ENCODE measurements at regions not wholly inside any gene's neighbourhood (a gene's known extent, or its start where the extent isn't known, plus 50 kb on each side); places are given as distances from the start of the nearest gene placed in this dataset.

DNA sequence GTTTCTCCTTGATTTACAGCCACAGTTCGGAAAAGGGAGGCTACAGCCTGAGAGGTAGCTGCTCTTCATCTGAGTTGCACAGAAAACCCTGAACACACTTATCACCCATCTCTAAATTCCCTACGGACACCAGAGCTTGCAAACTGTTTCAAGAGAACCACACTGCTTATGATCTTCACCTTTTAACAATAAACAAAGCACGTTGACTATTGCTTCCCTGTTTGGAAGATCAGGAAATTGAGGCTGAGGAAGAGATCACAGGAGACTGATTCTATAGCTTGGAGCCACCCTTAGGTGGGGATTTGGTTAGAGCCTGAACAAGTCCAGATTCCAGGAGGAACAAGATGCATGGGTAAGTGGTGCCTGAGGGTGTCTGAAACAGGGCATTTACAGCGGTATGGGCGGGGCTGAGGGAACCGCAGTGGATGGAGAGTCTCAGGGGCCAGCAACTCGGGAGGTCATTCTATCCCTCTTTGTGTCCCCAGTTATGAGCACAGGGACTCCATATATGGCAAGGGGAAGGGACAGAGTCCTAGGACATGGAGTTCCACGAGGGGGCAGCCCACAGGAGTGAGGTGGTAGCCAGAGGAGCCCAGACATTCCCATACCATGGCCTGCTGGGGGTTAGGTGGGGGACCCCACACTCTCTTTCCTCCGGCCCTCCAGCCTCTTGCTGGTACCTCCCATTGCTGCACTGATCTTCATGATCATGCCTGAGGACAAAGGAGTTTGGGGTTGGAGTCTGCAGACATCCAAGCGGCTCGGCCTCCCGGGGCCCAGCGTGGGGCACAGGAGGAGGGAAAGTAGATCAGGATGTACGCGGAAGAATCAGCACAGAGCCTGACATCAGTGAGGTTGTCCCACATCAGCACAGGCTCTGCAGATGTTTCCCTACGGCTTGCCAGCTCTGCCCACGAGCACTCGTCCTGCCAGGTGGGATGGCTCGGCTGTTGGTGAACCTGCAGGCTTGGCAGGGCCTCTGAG, 162.3 kb upstream of the ZNF536 start:
- H4K20me1 ChIP-seq (replicated peaks; ENCODE audit: control insufficient read depth, insufficient read depth, low read length) = no peaks in the 10 kb centered on the region
- BruUV-seq (replicated peaks) = no TSS peak
- ChIA-PET CTCF (ENCODE audit: low intra/inter-chr PET ratio) (interaction anchor here (0.6 kb wide), 1 partner anchor 139 kb away, joined by 6 read pairs; no protein-coding TSS in a partner anchor), POLR2A (no interaction called here)
- H3K4me2 ChIP-seq (ENCODE audit: insufficient read depth, low read length) = no peak overlapping the region
- H3K4me3 ChIP-seq = no peak overlapping the region
- H3K9ac ChIP-seq (ENCODE audit: insufficient read depth in 1 of 2, low read depth in 2 of 2, low read length in 2 of 2) = no peak overlapping the region; a peak in 1 of 4 replicates
- H3K9me1 ChIP-seq (ENCODE audit: control insufficient read depth, insufficient read depth, low read length) = no peaks in the 10 kb centered on the region
- H3K36me3 ChIP-seq (ENCODE audit: control insufficient read depth, insufficient read depth, low read length) = no peaks in the 10 kb centered on the region
- H3K27ac ChIP-seq (ENCODE audit: extremely low read depth, low read depth, low read length) = no peak overlapping the region
- DNase-seq (ENCODE audit: extremely low read depth in 1 of 4, low spot score in 3 of 4) (no peak), FAIRE-seq (no peak), ATAC-seq (peak; percentile 79)
- H3K79me2 ChIP-seq (ENCODE audit: control insufficient read depth, insufficient read depth, low read length) = no peaks in the 10 kb centered on the region
- no peaks in the 10 kb centered on the region for H3K4me1 ChIP-seq (replicated peaks in 1 of 2; ENCODE audit: control insufficient read depth in 2 of 2, insufficient read depth in 2 of 2, low read length in 2 of 2)
- H3K9me3 ChIP-seq (replicated peaks; ENCODE audit: control insufficient read depth, insufficient read depth, low read depth, low read length) = no peaks in the 10 kb centered on the region
- H2AFZ ChIP-seq (ENCODE audit: low read depth, low read length) = no peak overlapping the region
- in situ Hi-C loops (cut with MboI) (no loop called here), intact Hi-C loops (cut with micrococcal nuclease) (no loop called here)
- no peak for TF ChIP-seq TEAD1 (CRISPR knock-in tag; IDR thresholded peaks at IDR 0.05)
- no peak for TF ChIP-seq CBX3 (IDR thresholded peaks at IDR 0.05; ENCODE audit: borderline replicate concordance in 1 of 2, low read length in 2 of 2)
- no peak for TF ChIP-seq ZNF584 (CRISPR knock-in tag; IDR thresholded peaks at IDR 0.05; ENCODE audit: low read depth)
- TF ChIP-seq CREB1 (IDR thresholded peaks at IDR 0.05) = no peak
- TF ChIP-seq CREB1 (CRISPR knock-in tag; IDR thresholded peaks at IDR 0.05) = no peak
- TF ChIP-seq NFATC3 (IDR thresholded peaks at IDR 0.05) = no peak
- no peak for TF ChIP-seq ELF2 (CRISPR knock-in tag; IDR thresholded peaks at IDR 0.05)
- TF ChIP-seq KLF10 (CRISPR knock-in tag; IDR thresholded peaks at IDR 0.05) = no peak
- TF ChIP-seq ZC3H4 (CRISPR knock-in tag; IDR thresholded peaks at IDR 0.05; ENCODE audit: borderline replicate concordance) = no peak
- no peak for TF ChIP-seq HOXB6 (CRISPR knock-in tag; IDR thresholded peaks at IDR 0.05; ENCODE audit: borderline replicate concordance)
- no peak for TF ChIP-seq CBX2 (IDR thresholded peaks at IDR 0.05; ENCODE audit: insufficient read depth, low read length, poor library complexity, severe bottlenecking)
- TF ChIP-seq, protein P1, sequence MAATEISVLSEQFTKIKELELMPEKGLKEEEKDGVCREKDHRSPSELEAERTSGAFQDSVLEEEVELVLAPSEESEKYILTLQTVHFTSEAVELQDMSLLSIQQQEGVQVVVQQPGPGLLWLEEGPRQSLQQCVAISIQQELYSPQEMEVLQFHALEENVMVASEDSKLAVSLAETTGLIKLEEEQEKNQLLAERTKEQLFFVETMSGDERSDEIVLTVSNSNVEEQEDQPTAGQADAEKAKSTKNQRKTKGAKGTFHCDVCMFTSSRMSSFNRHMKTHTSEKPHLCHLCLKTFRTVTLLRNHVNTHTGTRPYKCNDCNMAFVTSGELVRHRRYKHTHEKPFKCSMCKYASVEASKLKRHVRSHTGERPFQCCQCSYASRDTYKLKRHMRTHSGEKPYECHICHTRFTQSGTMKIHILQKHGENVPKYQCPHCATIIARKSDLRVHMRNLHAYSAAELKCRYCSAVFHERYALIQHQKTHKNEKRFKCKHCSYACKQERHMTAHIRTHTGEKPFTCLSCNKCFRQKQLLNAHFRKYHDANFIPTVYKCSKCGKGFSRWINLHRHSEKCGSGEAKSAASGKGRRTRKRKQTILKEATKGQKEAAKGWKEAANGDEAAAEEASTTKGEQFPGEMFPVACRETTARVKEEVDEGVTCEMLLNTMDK (IDR thresholded peaks at IDR 0.05; ENCODE audit: borderline replicate concordance, insufficient read depth, low read depth, low read length, poor library complexity, severe bottlenecking) = peak; percentile 78
- peak; percentile 59 to 95 for TF ChIP-seq SRF (CRISPR knock-in tag; IDR thresholded peaks at IDR 0.05)
- WGBS (ENCODE audit: insufficient coverage, low coverage, missing lambda C conversion rate) = 0% methylated on average over 19 of the region's 19 CpGs
- H3K27me3 ChIP-seq (ENCODE audit: control insufficient read depth in 2 of 2, insufficient read depth in 2 of 2, low read length in 2 of 2) = peaks cover 6 to 43% of the 10 kb centered on the region in 2 experiments; a peak in 4 of 5 replicates

Measured in K562 (cell line).